ENCODE measurements at regions not wholly inside any gene's neighbourhood (a gene's known extent, or its start where the extent isn't known, plus 50 kb on each side); places are given as distances from the start of the nearest gene placed in this dataset.

- DNase-seq (no peak), ATAC-seq (no peak)
- intact Hi-C loops (cut with DNase I), result no loop called here
- Histone ChIP-seq H3K36me3 (no peaks in the 10 kb centered on the region), H3K4me3 (no peak overlapping the region), H3K9me3 (no peaks in the 10 kb centered on the region), H3K4me1 (no peaks in the 10 kb centered on the region), H3K27ac (no peak overlapping the region), H3K27me3 (no peaks in the 10 kb centered on the region)
- TF ChIP-seq POLR2A (IDR thresholded peaks at IDR 0.05) (no peak), CTCF (IDR thresholded peaks at IDR 0.05) (no peak)
These were observed 383.0 kb downstream of the PMP22 start for GRCh38 chr17:14882131-14882530.

GRCh38 chr17:14875557-14876412, 389.3 kb downstream of the PMP22 start:
- Histone ChIP-seq H3K27me3 (no peaks in the 10 kb centered on the region), H3K4me1 (peaks cover 0 to 14% (median 2%) of the 10 kb centered on the region in 4 donors), H3K27ac (no peak overlapping the region), H3K36me3 (no peaks in the 10 kb centered on the region), H3K4me3 (no peak overlapping the region), H3K9me3 (no peaks in the 10 kb centered on the region)
- no peak for DNase-seq
- TF ChIP-seq CTCF (IDR thresholded peaks at IDR 0.05) (no peak), POLR2A (IDR thresholded peaks at IDR 0.05) (no peak)
- intact Hi-C loops (cut with DNase I), result no loop called here
- peak; percentile 46 to 77 (median 68) for ATAC-seq
- 62% methylated on average over 5 of the region's 5 CpGs for WGBS (ENCODE audit: insufficient coverage, low coverage, low lambda C conversion rate, missing lambda C conversion rate)

- H3K36me3 ChIP-seq, result no peaks in the 10 kb centered on the region
- H3K27me3 ChIP-seq, result no peaks in the 10 kb centered on the region
- no peaks in the 10 kb centered on the region for H3K9me3 ChIP-seq
- no peak for ATAC-seq
- TF ChIP-seq POLR2A (IDR thresholded peaks at IDR 0.05) (no peak), CTCF (IDR thresholded peaks at IDR 0.05) (no peak)
- no peak overlapping the region for H3K27ac ChIP-seq
- intact Hi-C loops (cut with DNase I), result no loop called here
- H3K4me1 ChIP-seq, result peaks cover 0 to 14% (median 2%) of the 10 kb centered on the region in 4 donors
- no peak for DNase-seq
- WGBS (ENCODE audit: insufficient coverage, low coverage, low lambda C conversion rate, missing lambda C conversion rate), result 72% methylated on average over 4 of the region's 4 CpGs
- H3K4me3 ChIP-seq, result no peak overlapping the region
These were observed 391.1 kb downstream of the PMP22 start for GRCh38 chr17:14873996-14874395.

- H3K4me3 ChIP-seq, result no peak overlapping the region
- no peak overlapping the region for H3K27ac ChIP-seq
- intact Hi-C loops (cut with DNase I), result no loop called here
- no peak for TF ChIP-seq POLR2A (IDR thresholded peaks at IDR 0.05)
- no peak for TF ChIP-seq CTCF (IDR thresholded peaks at IDR 0.05)
- no peaks in the 10 kb centered on the region for H3K9me3 ChIP-seq
- no peak for DNase-seq
- no peaks in the 10 kb centered on the region for H3K36me3 ChIP-seq
- ATAC-seq, result no peak
- 74% methylated on average over 3 of the region's 3 CpGs for WGBS (ENCODE audit: insufficient coverage, low coverage, low lambda C conversion rate, missing lambda C conversion rate)
- no peaks in the 10 kb centered on the region for H3K27me3 ChIP-seq
- H3K4me1 ChIP-seq, result peaks cover 0 to 14% (median 2%) of the 10 kb centered on the region in 4 donors
These were observed 391.6 kb downstream of the PMP22 start for GRCh38 chr17:14873540-14873939.

Data from right lobe of liver (tissue), 6 donors.